NCI-H510A (cell line): ENCODE measurements at regions not wholly inside any gene's neighbourhood (a gene's known extent, or its start where the extent isn't known, plus 50 kb on each side); places are given as distances from the start of the nearest gene placed in this dataset.

Source experiments
- DNase-seq: peaks from one replicate; lab custom pipeline; 2025; lab: John Stamatoyannopoulos, UW

DNA sequence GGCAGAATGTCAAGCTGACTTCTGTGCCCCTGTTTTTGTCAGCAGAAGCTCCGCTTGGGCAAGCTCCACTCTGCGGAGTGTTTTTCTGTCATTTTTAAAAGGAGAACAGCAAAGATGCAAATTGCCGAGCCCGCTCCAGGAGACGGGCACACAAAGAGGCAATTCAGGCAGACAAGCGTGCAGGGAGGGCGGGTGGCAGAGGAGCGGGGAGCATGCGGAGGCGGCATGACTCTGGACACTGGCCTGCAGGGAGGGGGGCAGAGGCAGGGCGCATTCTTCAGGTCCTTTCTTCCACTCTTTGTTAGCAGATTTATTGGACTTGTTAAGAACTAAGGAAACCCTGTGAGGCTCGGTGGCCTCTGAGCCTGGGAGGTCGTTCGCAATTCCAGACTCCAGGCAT, 187.3 kb upstream of the RMST start:
- DNase-seq = no peak

DNA sequence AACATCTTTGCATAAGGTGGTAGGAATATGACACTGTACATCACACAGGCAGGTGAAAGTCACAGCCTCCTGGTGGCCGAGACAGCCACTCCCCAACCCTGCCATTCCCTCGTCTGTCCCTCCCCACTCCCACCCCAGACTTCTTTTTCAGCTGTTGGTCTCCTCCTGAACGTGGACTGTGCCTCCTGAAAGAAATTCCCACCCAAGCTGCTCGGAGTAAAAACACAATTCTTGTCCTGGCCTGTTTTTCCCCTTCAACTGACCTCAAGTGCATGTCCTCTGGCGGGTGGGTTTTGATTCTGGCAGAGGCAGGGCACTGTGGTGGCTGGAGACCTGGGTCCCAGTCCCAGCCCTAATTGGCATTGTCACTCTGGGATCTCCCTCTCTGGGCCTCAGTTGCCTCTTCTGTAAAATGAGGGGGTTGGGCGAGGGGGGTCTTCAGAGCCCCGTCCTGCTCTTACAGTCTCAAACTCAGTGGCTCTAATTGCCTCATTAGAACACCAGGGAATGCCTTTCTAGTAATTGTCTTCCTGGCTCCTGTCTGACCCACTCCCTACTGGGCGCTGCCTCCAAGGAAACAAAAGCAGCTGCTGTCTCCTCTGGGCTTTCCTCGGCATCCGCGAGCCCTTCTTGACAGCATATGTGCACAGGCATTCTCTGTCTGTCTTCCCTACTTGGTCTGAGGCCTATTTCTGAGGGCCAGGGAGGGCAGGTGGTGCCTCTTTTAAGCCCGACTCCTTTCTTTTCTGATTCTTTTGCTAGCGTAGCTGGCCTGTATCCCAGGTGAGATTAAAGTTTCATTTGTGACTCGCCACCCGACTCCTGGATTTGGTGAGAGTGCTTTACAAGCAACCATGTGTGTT, 186.6 kb upstream of the RMST start:
- DNase-seq = no peak

DNA sequence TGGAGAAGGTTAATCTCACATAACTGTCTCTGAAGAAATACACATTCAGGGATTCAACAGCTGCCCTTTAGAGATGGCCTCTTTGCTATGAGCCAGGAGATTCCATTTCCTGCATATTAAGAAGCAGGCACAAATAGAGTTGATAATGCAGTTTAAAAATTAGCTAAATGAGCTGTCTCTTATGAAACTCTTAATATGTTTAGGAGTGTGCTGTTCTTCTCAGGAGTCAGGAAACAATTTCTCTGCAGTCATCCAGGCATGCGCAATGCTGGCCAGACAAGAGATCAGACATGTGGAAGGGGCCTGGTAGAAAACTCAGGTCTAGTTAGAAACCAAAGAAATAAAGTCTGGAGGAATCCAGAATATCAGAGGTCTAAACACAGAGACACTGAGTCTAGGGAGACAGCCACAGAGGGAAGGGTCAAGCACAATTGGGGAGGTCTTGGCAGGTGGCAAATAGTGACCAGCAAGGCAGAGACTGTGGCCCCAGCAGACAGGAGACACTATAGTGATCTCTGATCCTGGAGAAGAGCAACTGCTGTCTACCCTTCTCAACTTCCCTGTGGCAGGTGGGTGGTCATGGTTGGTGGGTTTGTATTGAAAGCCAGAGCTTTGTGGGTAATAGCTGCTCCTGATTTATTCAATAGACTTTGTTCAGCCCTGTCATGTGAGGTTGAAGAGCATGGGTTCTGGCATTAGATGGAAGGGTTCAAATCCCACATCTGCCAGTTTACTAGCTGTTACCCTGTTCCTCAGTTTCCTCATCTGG, 185.8 kb upstream of the RMST start:
- DNase-seq = no peak

DNA sequence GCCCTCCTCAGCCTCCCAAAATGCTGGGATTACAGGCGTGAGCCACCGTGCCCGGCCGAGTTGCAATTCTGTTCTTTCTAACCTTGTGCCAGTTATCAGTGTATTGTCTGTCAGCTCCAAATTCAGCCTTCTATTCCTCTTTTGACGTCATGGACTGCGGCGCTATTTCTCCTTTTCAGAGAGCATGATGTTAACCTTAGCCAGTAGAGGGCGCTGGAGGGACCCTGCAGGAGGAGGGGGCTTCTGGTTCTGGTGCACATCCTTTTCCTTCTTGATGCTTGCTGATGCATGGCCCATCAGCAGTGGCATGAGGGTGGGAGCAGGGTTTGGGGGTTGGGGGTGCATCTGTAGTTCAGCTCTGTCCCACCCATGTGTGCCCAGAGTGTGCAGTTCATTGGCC, 179.3 kb upstream of the RMST start:
- no peak for DNase-seq

DNA sequence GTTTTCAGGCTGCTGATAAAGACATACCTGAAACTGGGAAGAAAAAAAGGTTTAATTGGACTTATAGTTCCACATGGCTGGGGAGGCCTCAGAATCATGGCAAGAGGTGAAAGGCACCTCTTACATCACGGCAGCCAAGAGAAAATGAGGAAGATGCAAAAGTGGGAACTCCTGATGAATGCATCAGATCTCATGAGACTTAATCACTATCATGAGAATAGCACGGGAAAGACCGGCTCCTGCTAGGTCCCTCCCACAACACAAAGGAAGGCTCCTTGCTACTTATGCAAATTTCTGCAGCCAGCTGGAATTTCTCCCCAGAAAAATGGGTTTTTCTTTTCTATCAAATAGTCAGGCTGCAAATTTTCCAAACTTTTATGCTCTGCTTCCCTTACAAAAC, 174.1 kb upstream of the RMST start:
- DNase-seq = no peak

DNA sequence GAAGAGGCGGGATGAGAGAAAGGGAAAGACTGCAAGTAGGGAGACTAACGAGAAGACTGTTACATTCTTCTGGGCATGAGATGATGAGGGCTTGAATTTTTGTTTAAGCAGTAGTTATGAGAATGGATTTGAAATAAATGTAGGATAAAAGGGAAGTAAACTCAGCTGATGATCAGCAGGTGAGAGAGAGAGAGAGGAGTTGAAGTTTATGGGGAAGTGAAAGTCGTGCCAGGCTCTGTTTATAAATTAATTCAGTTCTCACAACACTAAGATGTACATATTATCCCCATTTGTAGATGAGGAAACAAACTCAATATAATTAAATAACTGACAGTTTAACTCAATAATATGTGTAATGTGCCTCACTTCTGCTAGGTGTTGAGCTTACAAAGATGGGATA, 170.0 kb upstream of the RMST start:
- no peak for DNase-seq

DNA sequence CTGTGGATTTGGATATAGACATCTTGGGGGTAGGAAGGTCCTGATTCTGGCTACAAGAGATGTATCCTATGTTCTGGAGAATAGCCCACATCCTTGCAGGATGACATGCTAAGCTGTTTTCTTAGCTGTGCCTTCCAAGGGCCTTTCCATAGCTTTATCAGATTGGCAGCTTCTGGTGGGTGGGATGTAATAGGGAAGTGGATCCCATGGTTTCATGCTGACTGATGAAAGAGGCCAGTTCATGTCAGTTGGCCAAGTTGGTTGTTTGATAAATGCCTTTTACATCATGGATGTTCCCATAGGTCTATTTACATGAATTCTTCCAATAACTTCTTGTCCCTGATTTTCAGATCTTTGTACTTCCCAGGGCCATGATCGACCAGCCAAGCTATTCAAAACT, 169.1 kb upstream of the RMST start:
- DNase-seq = no peak

DNA sequence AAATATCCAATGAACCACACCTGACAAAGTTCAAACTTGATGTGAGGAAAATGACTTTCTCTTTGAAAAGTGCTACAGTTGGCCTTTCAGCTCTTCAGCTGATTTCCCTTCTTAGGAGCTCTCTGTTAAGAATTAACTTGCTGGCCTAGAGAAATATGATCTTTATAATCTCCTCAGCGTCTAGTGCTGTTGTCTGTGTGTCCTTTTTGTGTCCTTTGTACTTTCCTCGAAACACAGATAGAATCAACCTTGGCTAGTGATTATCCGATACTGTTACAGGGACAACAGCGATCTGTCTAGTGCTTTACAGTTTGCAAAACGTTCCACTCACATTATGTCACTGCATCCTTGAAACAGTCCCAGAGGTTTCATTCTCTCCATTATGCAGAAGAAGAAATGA, 162.8 kb upstream of the RMST start:
- DNase-seq = no peak

DNA sequence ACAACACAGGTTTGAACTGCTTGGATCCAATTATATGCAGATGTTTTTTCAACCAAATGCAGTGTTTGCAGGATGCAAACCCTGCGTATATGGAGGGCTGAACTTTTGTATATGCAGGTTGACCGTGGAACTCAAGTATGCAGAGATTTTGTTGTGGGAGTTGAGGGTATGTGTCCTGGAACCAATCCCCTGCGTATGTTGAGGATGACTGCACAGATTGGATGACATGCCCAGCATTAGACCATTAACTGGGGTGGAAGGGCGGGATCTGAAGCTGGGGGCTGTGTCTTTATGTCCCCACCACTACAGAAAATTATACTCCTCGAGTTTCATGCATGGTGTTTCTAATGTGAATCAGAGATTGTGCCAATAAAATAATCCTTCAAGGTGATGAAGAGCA, 162.2 kb upstream of the RMST start:
- no peak for DNase-seq

DNA sequence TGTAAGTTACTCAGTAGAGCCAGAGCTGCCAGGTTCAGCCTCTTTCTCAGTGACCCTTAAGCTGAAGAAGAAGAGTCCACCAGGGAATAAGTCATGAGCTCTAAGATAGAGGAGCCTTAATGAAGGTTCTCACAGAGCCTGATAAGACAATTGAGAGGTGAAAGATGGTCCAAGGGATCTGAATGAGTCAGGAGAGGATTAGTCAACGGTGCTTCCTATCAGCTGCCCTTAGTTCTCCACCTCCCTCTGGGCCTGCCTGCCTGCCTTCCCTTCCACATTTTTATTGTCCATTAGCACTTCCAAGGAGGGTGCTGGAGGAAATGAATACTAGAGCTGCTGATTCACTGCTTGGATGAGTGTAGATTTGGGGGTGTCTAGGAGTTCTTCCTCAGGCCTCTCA, 161.7 kb upstream of the RMST start:
- DNase-seq = no peak

DNA sequence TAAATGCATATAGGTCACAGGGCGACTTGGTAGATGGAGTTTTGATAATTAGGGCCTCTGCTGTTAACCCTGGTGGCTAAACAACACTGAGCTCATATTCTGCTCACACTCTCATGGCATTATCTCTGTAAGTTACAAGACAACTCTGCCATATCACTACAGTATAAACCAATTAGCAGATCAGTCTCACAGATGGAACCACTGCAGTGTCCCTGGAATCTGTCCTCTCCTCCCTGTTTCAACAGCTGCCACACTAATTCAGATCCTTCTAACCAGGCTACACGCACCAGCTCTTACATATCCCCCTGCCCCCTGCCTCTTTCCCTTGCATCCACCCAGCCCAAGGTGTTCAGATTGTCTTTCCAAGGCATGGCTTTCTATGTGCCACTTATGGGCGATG, 161.0 kb upstream of the RMST start:
- no peak for DNase-seq

DNA sequence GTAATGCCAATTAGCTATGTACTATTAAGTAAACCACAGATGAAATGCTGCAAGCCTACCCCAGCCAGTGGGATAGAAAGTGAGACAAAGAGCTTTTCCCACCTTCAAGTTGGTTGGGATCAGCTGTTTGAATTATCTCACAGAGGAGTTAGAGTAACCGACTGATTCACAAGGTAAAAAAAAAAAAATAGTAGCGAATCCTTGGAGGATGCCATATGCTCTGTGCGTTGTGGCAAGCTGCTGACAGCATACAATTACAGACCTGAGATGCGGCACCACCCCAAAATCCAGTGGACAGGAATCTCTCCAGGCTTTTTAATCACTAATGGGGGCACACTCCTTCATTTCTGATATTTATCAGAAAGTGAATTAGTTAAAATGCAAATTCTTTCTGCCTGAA, 157.0 kb upstream of the RMST start:
- no peak for DNase-seq

DNA sequence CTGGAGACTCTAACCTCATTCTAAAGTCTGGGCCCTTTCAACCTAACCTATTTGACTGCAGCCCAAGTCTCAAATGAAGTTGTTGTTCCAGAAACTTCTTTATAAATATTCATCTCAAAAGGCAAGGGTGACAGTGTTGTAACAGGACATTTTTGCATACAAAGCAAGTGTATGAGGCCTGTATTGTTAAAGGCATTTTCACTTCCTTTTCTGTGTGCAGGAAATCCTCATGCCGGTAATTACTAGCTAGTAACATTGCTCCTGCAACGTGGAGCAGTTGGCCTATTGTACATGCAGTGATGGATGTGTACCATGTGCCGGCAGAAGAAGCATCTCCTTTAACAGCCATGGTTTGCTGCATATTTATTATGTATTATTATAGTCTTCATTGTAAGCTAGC, 156.5 kb upstream of the RMST start:
- no peak for DNase-seq

DNA sequence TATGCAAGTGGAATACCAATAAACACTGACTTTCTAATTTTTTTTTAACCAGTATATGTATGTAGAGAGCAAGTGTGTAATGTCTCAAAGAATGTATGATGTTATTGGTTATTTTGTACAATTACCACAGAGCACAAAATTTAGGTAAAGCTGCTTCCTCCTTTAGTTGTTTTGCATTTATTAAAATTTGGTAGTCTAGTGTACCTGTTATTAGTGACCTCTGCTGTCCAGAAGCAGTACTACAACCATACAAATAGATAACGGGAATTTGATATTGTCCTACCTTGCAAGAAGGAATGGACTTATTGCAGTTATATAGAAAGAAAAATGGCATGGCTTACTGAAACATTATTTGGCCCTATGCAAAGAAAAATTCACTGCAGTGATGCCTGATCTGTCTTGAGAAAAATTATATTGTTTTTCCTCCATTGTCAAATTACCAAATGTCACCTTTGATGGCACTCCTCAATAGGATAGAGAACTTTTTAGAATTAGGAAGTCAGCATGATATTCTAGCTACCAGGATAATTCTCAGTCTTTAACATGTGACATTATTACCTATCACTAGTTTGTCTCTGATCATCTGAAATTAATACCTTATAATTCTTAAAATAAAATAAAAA, 153.9 kb upstream of the RMST start:
- no peak for DNase-seq

DNA sequence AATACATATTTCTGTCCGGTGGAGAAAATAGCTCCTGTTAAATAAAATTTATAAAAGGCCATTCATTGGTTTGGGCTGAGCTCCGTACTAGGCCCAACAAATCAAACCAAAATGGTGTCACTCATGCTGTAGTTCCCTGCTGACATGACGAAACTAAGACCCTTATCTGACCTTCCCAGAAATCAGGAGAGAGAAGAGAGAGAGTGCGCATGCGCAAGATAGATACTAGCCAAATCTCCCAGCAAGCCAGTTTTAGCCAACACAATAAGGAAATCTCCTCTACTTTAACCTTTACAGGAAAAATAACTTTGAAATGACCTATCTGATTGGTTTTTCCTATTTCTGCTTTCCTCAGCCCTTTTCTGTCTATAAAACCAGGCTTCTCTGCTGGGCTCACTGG, 152.7 kb upstream of the RMST start:
- no peak for DNase-seq

DNA sequence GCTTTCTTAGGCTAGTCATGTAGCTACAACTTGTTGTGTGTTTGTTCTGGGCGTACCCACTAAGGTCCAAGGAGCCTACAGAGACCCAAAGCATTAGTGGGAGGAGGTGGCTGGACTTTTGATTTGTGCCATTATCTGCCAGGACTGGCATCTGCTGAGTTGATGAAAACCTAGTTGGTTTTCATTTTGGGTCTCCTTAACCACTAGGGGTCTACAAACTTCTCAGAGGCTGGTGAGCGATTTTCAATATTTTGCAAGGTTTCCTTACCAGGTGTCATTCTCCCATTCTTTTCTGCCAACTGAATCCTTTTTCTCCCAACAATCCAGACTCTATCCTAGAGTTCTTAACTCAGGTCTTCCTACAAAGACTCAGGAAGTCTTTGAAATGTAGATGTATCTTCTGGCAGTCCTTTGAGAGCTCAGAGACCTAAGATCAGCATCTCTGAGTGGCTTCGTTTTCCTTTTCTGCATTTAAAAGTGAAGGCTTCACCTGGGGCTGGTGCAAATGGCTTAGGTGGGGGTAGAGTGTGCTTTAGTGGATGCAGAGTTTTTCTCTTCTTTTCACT, 150.0 kb upstream of the RMST start:
- DNase-seq = no peak

DNA sequence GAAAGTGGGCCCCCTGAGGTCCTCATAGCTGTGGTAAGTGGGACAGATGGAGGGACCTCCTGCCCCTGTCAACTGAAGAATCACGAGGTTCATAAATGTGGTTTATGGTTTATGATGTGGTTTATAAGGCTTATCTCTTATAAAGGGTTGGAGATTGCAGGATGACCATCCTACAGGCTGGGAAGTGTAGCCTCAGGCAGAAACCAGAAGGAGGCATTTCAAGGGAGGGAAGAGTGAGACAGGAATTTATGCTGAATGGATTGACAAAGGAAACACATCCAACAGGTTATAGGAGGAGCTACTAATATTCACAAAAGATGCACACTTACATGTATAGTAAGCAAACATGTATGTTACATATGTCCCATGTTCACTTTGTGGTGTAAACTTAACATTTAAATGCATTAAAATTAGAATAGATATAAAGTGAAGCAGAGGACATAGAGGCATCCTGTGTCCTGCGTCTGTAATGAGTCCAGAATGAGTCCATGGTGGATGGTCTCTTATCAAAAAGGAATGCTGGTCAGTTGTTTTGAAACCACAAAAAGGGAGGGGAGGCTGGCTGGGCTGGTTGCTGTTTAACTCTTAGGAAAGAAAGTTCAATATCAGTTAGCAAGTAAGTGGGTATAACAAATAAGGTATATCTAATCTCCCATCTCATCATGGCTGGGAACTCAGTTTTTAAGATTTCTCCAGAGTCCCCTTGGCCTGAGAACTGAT, 149.0 kb upstream of the RMST start:
- no peak for DNase-seq

DNA sequence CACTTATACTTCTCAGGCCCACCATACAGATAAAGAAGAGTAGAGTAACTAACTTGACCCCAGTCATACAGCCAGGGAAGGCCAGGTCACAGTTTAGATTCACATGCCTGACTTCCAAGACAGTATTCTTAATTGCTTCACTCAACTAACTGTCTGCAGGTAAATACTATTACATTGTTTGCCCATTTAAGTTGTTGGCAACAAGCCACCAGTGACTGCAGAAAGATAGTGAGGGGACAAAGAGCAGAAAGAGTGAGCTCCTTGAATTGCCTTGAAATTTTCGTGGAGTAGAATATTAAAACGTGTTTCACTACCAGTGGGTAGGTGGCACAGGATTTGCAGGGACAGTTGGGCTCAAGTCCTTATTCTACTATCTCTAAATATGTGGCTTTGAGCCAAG, 146.3 kb upstream of the RMST start:
- no peak for DNase-seq

DNA sequence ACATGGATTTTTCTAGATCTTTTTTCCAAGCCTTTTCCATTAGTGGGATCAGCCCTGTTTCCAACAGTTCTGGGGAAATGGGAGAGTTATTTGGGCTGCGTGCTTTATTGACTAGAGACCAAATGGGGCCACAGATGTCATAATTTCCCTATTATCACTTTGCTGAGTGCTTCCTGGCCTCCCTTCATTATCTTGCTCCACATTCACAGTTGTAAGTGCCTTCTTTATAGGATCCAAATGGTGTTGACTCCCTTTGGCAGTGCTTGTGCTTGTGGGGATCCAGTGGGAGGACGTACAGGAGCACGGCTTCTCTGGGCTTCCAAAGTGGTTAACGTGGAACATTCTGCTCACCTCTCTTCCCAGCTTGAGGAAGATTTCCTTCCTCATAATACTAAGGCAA, 141.0 kb upstream of the RMST start:
- DNase-seq = no peak

DNA sequence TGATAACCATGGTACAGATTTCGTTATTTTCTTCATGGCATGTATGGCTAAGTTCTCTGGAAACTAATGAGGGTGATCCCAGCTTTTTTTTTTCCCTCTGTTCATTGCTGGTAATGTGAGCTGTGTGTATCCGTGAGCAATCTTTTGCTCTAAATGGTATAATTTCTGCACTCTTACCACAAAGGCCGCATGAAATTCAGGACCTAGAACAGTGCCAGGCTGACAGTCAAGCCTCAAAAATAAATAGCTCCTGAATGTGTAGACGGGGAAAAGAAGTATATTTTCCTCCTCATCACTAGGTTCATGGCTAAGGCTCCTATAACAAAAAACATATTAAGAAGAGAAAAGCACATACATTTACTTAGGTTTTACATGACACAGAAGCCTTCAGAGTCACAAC, 140.2 kb upstream of the RMST start:
- DNase-seq = no peak

DNA sequence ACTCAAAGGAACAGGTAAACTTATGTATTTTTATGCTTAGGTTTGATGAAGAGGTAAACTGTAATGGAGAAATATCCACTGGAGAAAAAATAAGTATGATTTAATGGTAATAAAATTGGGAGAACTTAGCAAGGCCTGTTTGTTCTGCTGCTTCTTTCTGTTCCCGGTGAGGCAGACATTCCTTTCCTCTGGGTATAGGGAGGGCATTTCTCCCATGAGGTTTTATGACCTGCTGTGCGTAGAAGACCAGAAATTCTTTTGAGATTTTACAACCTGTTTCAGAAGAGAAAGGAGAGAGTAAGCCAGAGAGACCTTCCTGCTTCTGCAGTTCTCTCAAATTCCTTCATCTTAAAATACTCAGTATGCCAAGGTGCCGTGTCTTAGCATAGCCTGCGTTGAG, 139.4 kb upstream of the RMST start:
- no peak for DNase-seq

DNA sequence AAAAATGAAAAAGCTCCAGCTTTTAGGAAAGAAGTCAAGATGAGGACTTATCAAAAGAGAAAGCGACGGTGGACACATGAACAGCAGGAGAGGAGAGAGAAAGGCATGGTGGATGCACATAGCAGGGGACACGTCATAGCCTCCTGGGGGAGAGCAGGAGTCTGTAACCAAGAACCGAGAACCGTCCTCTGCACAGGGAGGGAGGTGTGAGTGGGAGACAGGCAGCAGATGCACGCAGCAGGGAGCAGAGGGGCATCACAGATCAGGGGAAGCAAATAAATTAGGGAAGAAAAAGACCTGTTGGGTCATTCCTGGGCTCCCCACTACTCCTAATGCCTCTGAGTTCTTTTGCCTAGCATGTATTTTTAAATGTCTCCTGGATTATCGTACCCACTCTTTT, 138.1 kb upstream of the RMST start:
- DNase-seq = no peak
